ENCODE measurements at regions not wholly inside any gene's neighbourhood (a gene's known extent, or its start where the extent isn't known, plus 50 kb on each side); places are given as distances from the start of the nearest gene placed in this dataset.
"Not testable (repeated sequence)": the region's sequence is repeated elsewhere in the genome, so short reads cannot be mapped to it uniquely, and the experiment has no call there.

DNA sequence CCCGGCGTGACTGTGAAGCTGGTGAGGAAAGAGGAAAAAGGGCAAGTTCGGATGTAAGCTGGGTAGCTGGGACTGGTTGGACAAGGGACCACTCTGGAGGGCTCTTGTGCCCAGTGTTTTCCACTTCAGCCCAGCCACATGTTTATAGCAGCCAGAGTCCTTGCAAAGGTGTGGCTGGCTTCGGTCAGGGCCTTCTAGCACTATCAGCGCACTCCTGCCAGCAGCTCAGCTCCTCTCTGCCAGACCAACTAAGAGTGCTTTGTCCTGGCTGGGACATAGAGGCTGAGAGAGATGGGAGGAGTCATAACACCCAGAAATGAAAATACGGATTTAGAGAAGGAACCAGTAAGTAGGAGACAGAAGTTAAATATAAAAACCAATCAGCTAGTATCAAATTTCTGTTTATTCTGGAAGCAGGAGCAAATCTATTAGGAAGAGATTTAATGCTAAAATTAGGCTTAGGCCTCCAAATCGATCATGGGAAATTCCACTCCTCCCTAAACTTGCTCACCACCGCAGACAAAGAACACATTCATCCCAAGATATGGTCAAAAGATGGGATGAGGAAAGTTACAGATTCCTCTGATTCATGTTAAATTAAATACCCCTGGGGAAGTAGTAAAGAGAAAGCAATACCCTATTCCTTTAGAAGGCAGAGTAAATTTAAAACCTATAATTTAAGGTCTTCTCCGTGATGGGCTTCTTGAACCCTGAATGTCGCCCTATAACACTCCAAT, 135.0 kb downstream of the RALA start:
- H3K27me3 ChIP-seq (ENCODE audit: control insufficient read depth in 5 of 5, insufficient read depth in 4 of 5, low read length in 5 of 5) = no peaks in the 10 kb centered on the region
- H3K9ac ChIP-seq (ENCODE audit: low read length in 5 of 5) = no peak overlapping the region
- H3K9me3 ChIP-seq (ENCODE audit: control insufficient read depth in 5 of 5, low read length in 5 of 5) = no peaks in the 10 kb centered on the region
- H3K27ac ChIP-seq (ENCODE audit: low read depth, low read length) = no peak overlapping the region
- H3K36me3 ChIP-seq (ENCODE audit: control insufficient read depth in 5 of 5, insufficient read depth in 5 of 5, low read length in 5 of 5) = no peaks in the 10 kb centered on the region
- no peak overlapping the region for H3K4me3 ChIP-seq (ENCODE audit: low read depth in 1 of 5, low read length in 5 of 5)
- no peaks in the 10 kb centered on the region for H3K4me1 ChIP-seq (ENCODE audit: control insufficient read depth in 5 of 5, insufficient read depth in 5 of 5, low read length in 5 of 5)

DNA sequence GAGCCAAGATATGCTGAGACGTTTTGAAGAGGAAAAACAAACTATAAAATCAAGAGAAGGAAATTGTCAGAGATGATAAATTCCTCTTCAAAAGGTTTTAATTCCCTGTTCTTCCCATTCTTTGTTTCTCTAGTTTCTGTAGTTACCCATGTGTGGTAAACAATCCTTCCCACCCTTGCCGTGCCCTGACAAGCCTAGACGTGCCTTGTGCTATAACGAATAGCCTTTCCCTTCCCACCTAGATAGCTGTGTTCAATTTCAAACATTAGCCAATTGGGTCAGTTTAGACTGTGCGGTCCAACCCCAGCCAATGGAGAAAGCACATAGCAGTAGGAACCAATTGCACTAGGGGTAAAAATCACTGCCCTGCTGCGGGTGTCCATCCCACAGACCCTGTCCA, 138.1 kb downstream of the RALA start:
- Histone ChIP-seq H3K27ac (ENCODE audit: low read depth, low read length) (no peak overlapping the region), H3K9ac (ENCODE audit: low read length in 5 of 5) (no peak overlapping the region), H3K4me1 (ENCODE audit: control insufficient read depth in 5 of 5, insufficient read depth in 5 of 5, low read length in 5 of 5) (no peaks in the 10 kb centered on the region), H3K36me3 (ENCODE audit: control insufficient read depth in 5 of 5, insufficient read depth in 5 of 5, low read length in 5 of 5) (no peaks in the 10 kb centered on the region), H3K9me3 (ENCODE audit: control insufficient read depth in 5 of 5, low read length in 5 of 5) (no peaks in the 10 kb centered on the region), H3K4me3 (ENCODE audit: low read depth in 1 of 5, low read length in 5 of 5) (no peak overlapping the region), H3K27me3 (ENCODE audit: control insufficient read depth in 5 of 5, insufficient read depth in 4 of 5, low read length in 5 of 5) (no peaks in the 10 kb centered on the region)

GRCh38 chr7:39762466-39762865, 139.1 kb downstream of the RALA start:
- H3K4me1 ChIP-seq (ENCODE audit: control insufficient read depth in 5 of 5, insufficient read depth in 5 of 5, low read length in 5 of 5); H3K27me3 ChIP-seq (ENCODE audit: control insufficient read depth in 5 of 5, insufficient read depth in 4 of 5, low read length in 5 of 5); H3K27ac ChIP-seq (ENCODE audit: low read depth, low read length); H3K4me3 ChIP-seq (ENCODE audit: low read depth in 1 of 5, low read length in 5 of 5); H3K9me3 ChIP-seq (ENCODE audit: control insufficient read depth in 5 of 5, low read length in 5 of 5); H3K9ac ChIP-seq (ENCODE audit: low read length in 5 of 5); H3K36me3 ChIP-seq (ENCODE audit: control insufficient read depth in 5 of 5, insufficient read depth in 5 of 5, low read length in 5 of 5): not testable (repeated sequence)

DNA sequence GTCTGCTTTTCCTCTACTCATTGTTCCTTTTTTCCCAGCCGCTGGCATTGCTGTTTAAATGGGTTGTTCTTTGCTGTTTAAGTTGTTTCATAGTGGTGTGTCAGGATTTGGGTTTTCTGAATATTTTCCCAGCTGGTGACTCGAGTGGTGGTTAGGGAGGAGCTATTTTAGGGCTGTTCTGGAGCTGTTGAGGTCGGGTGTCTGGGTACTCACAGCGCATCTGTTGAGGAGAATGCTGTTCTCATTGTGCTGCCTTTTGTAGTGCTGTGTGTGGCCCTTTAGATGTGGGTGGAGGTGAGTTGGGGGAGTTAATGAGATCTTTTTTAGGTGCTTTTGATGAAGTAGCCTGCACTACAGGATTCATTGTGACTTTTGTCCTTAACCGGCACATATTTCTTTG, 139.5 kb downstream of the RALA start:
- not testable (repeated sequence) for H3K4me3 ChIP-seq (ENCODE audit: low read depth in 1 of 5, low read length in 5 of 5); H3K27ac ChIP-seq (ENCODE audit: low read depth, low read length); H3K27me3 ChIP-seq (ENCODE audit: control insufficient read depth in 5 of 5, insufficient read depth in 4 of 5, low read length in 5 of 5); H3K4me1 ChIP-seq (ENCODE audit: control insufficient read depth in 5 of 5, insufficient read depth in 5 of 5, low read length in 5 of 5); H3K9me3 ChIP-seq (ENCODE audit: control insufficient read depth in 5 of 5, low read length in 5 of 5); H3K36me3 ChIP-seq (ENCODE audit: control insufficient read depth in 5 of 5, insufficient read depth in 5 of 5, low read length in 5 of 5); H3K9ac ChIP-seq (ENCODE audit: low read length in 5 of 5)

GRCh38 chr7:39765833-39766232, 142.5 kb downstream of the RALA start:
- H3K9me3 ChIP-seq (ENCODE audit: control insufficient read depth in 5 of 5, low read length in 5 of 5); H3K4me3 ChIP-seq (ENCODE audit: low read depth in 1 of 5, low read length in 5 of 5); H3K4me1 ChIP-seq (ENCODE audit: control insufficient read depth in 5 of 5, insufficient read depth in 5 of 5, low read length in 5 of 5); H3K27me3 ChIP-seq (ENCODE audit: control insufficient read depth in 5 of 5, insufficient read depth in 4 of 5, low read length in 5 of 5); H3K36me3 ChIP-seq (ENCODE audit: control insufficient read depth in 5 of 5, insufficient read depth in 5 of 5, low read length in 5 of 5); H3K9ac ChIP-seq (ENCODE audit: low read length in 5 of 5); H3K27ac ChIP-seq (ENCODE audit: low read depth, low read length): not testable (repeated sequence)

- H3K27me3 ChIP-seq (ENCODE audit: control insufficient read depth in 5 of 5, insufficient read depth in 4 of 5, low read length in 5 of 5); H3K4me1 ChIP-seq (ENCODE audit: control insufficient read depth in 5 of 5, insufficient read depth in 5 of 5, low read length in 5 of 5); H3K27ac ChIP-seq (ENCODE audit: low read depth, low read length); H3K9ac ChIP-seq (ENCODE audit: low read length in 5 of 5); H3K4me3 ChIP-seq (ENCODE audit: low read depth in 1 of 5, low read length in 5 of 5); H3K36me3 ChIP-seq (ENCODE audit: control insufficient read depth in 5 of 5, insufficient read depth in 5 of 5, low read length in 5 of 5); H3K9me3 ChIP-seq (ENCODE audit: control insufficient read depth in 5 of 5, low read length in 5 of 5): not testable (repeated sequence)
These were observed 145.1 kb downstream of the RALA start for GRCh38 chr7:39768439-39768838.

DNA sequence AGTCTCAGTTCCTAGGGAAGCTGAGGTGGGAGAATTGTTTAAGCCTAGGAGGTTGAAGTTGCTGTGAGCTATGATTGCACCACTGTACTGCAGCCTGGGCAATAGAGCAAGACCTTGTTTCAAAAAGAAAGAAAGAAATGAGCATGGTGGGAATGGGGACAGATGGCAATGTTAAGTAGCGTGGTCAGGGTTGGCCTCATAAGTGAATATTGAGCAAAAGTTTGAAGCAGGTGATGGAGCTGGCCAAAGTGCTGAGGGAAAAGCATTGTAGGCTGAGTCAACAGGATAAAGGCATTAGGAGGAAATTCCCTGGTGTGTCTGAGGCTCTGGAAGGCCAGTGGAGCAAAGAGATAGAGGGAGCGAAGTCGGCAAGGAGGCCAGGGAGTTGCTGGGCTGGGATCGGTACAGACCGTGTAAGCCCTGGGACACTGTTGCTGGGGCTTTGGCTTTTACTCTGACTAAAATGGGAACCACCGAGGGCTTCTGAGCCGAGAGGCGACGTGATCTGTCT, 151.0 kb downstream of the RALA start:
- not testable (repeated sequence) for H3K27me3 ChIP-seq (ENCODE audit: control insufficient read depth in 5 of 5, insufficient read depth in 4 of 5, low read length in 5 of 5); H3K36me3 ChIP-seq (ENCODE audit: control insufficient read depth in 5 of 5, insufficient read depth in 5 of 5, low read length in 5 of 5); H3K9me3 ChIP-seq (ENCODE audit: control insufficient read depth in 5 of 5, low read length in 5 of 5); H3K27ac ChIP-seq (ENCODE audit: low read depth, low read length); H3K4me1 ChIP-seq (ENCODE audit: control insufficient read depth in 5 of 5, insufficient read depth in 5 of 5, low read length in 5 of 5); H3K9ac ChIP-seq (ENCODE audit: low read length in 5 of 5); H3K4me3 ChIP-seq (ENCODE audit: low read depth in 1 of 5, low read length in 5 of 5)

- H3K4me3 ChIP-seq (ENCODE audit: low read depth in 1 of 5, low read length in 5 of 5); H3K9me3 ChIP-seq (ENCODE audit: control insufficient read depth in 5 of 5, low read length in 5 of 5); H3K27me3 ChIP-seq (ENCODE audit: control insufficient read depth in 5 of 5, insufficient read depth in 4 of 5, low read length in 5 of 5); H3K9ac ChIP-seq (ENCODE audit: low read length in 5 of 5); H3K27ac ChIP-seq (ENCODE audit: low read depth, low read length); H3K4me1 ChIP-seq (ENCODE audit: control insufficient read depth in 5 of 5, insufficient read depth in 5 of 5, low read length in 5 of 5): not testable (repeated sequence)
- H3K36me3 ChIP-seq (ENCODE audit: control insufficient read depth in 5 of 5, insufficient read depth in 5 of 5, low read length in 5 of 5) = peaks cover 0 to 10% (median 0%) of the 10 kb centered on the region in 5 donors
These were observed 158.2 kb downstream of the RALA start for GRCh38 chr7:39781557-39781956.

GRCh38 chr7:39786440-39786839, 163.1 kb downstream of the RALA start:
- not testable (repeated sequence) for H3K4me1 ChIP-seq (ENCODE audit: control insufficient read depth in 5 of 5, insufficient read depth in 5 of 5, low read length in 5 of 5); H3K9me3 ChIP-seq (ENCODE audit: control insufficient read depth in 5 of 5, low read length in 5 of 5); H3K4me3 ChIP-seq (ENCODE audit: low read depth in 1 of 5, low read length in 5 of 5); H3K27ac ChIP-seq (ENCODE audit: low read depth, low read length); H3K27me3 ChIP-seq (ENCODE audit: control insufficient read depth in 5 of 5, insufficient read depth in 4 of 5, low read length in 5 of 5); H3K9ac ChIP-seq (ENCODE audit: low read length in 5 of 5)
- H3K36me3 ChIP-seq (ENCODE audit: control insufficient read depth in 5 of 5, insufficient read depth in 5 of 5, low read length in 5 of 5) = peaks cover 0 to 10% (median 4%) of the 10 kb centered on the region in 5 donors

GRCh38 chr7:39791035-39791434, 159.0 kb upstream of the CDK13 start:
- not testable (repeated sequence) for H3K9me3 ChIP-seq (ENCODE audit: control insufficient read depth in 5 of 5, low read length in 5 of 5); H3K27me3 ChIP-seq (ENCODE audit: control insufficient read depth in 5 of 5, insufficient read depth in 4 of 5, low read length in 5 of 5); H3K4me1 ChIP-seq (ENCODE audit: control insufficient read depth in 5 of 5, insufficient read depth in 5 of 5, low read length in 5 of 5); H3K27ac ChIP-seq (ENCODE audit: low read depth, low read length); H3K9ac ChIP-seq (ENCODE audit: low read length in 5 of 5); H3K4me3 ChIP-seq (ENCODE audit: low read depth in 1 of 5, low read length in 5 of 5)
- peaks cover 0 to 12% (median 4%) of the 10 kb centered on the region in 5 donors for H3K36me3 ChIP-seq (ENCODE audit: control insufficient read depth in 5 of 5, insufficient read depth in 5 of 5, low read length in 5 of 5)

- H3K27ac ChIP-seq (ENCODE audit: low read depth, low read length); H3K27me3 ChIP-seq (ENCODE audit: control insufficient read depth in 5 of 5, insufficient read depth in 4 of 5, low read length in 5 of 5); H3K4me1 ChIP-seq (ENCODE audit: control insufficient read depth in 5 of 5, insufficient read depth in 5 of 5, low read length in 5 of 5); H3K9ac ChIP-seq (ENCODE audit: low read length in 5 of 5); H3K9me3 ChIP-seq (ENCODE audit: control insufficient read depth in 5 of 5, low read length in 5 of 5); H3K4me3 ChIP-seq (ENCODE audit: low read depth in 1 of 5, low read length in 5 of 5): not testable (repeated sequence)
- peaks cover 0 to 12% (median 4%) of the 10 kb centered on the region in 5 donors for H3K36me3 ChIP-seq (ENCODE audit: control insufficient read depth in 5 of 5, insufficient read depth in 5 of 5, low read length in 5 of 5)
These were observed 158.1 kb upstream of the CDK13 start for GRCh38 chr7:39791911-39792310.
